H9 (cell line): ENCODE measurements at regions not wholly inside any gene's neighbourhood (a gene's known extent, or its start where the extent isn't known, plus 50 kb on each side); places are given as distances from the start of the nearest gene placed in this dataset.
"Not testable (repeated sequence)": the region's sequence is repeated elsewhere in the genome, so short reads cannot be mapped to it uniquely, and the experiment has no call there.

Experiments
- DNase-seq: peaks from one replicate; pipeline ENCODE4 v3.0.0-alpha.2; 2017
- H2AFZ ChIP-seq: one replicate; pipeline ENCODE4 v1.6.1; 2013; ENCODE audit warnings: mild to moderate bottlenecking, low read length, control low read depth, moderate library complexity
- H2AK5ac ChIP-seq: 2 replicates; pipeline ENCODE4 v1.6.1; 2013; ENCODE audit warnings: low read length, control low read depth, mixed read lengths; ENCODE audit not compliant: insufficient read length
- H2BK120ac ChIP-seq: one replicate; pipeline ENCODE4 v1.6.1; 2013; ENCODE audit warnings: low read depth, mild to moderate bottlenecking, low read length, control low read depth, inconsistent platforms; ENCODE audit not compliant: poor library complexity, severe bottlenecking
- H2BK12ac ChIP-seq: 2 replicates; pipeline ENCODE4 v1.6.1; 2013; ENCODE audit warnings: low read length, control low read depth, mixed read lengths, low read depth; ENCODE audit not compliant: insufficient read length
- H2BK15ac ChIP-seq: 2 replicates; pipeline ENCODE4 v1.6.1; 2013; ENCODE audit warnings: low read depth, low read length, control low read depth
- H2BK20ac ChIP-seq: one replicate; pipeline ENCODE4 v1.6.1; 2013; ENCODE audit warnings: low read depth, mild to moderate bottlenecking, low read length, control low read depth, inconsistent platforms; ENCODE audit not compliant: poor library complexity, severe bottlenecking
- H2BK5ac ChIP-seq: 2 replicates; pipeline ENCODE4 v1.6.1; 2013; ENCODE audit warnings: low read length, control low read depth, mixed read lengths; ENCODE audit not compliant: insufficient read length
- H3K14ac ChIP-seq: 2 replicates; pipeline ENCODE4 v1.6.1; 2013; ENCODE audit warnings: low read length, control low read depth; ENCODE audit not compliant: insufficient read depth
- H3K18ac ChIP-seq: 2 replicates; pipeline ENCODE4 v1.6.1; 2013; ENCODE audit warnings: low read depth, mild to moderate bottlenecking, mixed read lengths, low read length, control low read depth; ENCODE audit not compliant: insufficient read length
- H3K23ac ChIP-seq: 2 replicates; pipeline ENCODE4 v1.6.1; 2013; ENCODE audit warnings: low read length, control low read depth, mixed read lengths, low read depth; ENCODE audit not compliant: insufficient read length
- H3K23me2 ChIP-seq: 2 replicates; pipeline ENCODE4 v1.6.1; 2013; ENCODE audit warnings: low read depth, mild to moderate bottlenecking, mixed read lengths, low read length, control low read depth; ENCODE audit not compliant: insufficient read length, poor library complexity, severe bottlenecking
- H3K27ac ChIP-seq: 2 replicates; pipeline ENCODE4 v1.5.1; 2013; ENCODE audit warnings: low read length, control low read depth, mixed read lengths, low read depth; ENCODE audit not compliant: insufficient read length
- H3K27me3 ChIP-seq: 2 replicates; pipeline ENCODE4 v1.6.1; 2013; ENCODE audit warnings: low read length, control low read depth, inconsistent platforms; ENCODE audit not compliant: insufficient read depth
- H3K4ac ChIP-seq: 2 replicates; pipeline ENCODE4 v1.6.1; 2013; ENCODE audit warnings: low read depth, mild to moderate bottlenecking, control low read depth, inconsistent platforms, low read length, moderate library complexity
- H3K4me1 ChIP-seq: 2 replicates; pipeline ENCODE4 v1.6.1; 2013; ENCODE audit warnings: low read length, control low read depth, inconsistent platforms; ENCODE audit not compliant: insufficient read depth
- H3K4me2 ChIP-seq: 2 replicates; pipeline ENCODE4 v1.6.1; 2013; ENCODE audit warnings: low read length, control low read depth, mixed read lengths; ENCODE audit not compliant: insufficient read length, insufficient read depth
- H3K56ac ChIP-seq: 2 replicates; pipeline ENCODE4 v1.6.1; 2013; ENCODE audit warnings: low read depth, mild to moderate bottlenecking, mixed read lengths, low read length, control low read depth; ENCODE audit not compliant: insufficient read length
- H3K79me1 ChIP-seq: 2 replicates; pipeline ENCODE4 v1.6.1; 2013; ENCODE audit warnings: low read depth, mild to moderate bottlenecking, moderate library complexity, low read length, control low read depth, inconsistent platforms; ENCODE audit not compliant: insufficient read depth, poor library complexity, severe bottlenecking
- H3K79me2 ChIP-seq: 2 replicates; pipeline ENCODE4 v1.6.1; 2013; ENCODE audit warnings: low read length, control low read depth, inconsistent platforms; ENCODE audit not compliant: insufficient read depth
- H3K9ac ChIP-seq: 2 replicates; pipeline ENCODE4 v1.6.1; 2013; ENCODE audit warnings: low read length, control low read depth, mixed read lengths; ENCODE audit not compliant: insufficient read length; ENCODE audit errors: extremely low read depth
- H3K9me3 ChIP-seq: one replicate; pipeline ENCODE4 v1.6.1; 2013; ENCODE audit warnings: low read depth, low read length, inconsistent platforms; ENCODE audit not compliant: control insufficient read depth
- H3T11ph ChIP-seq: one replicate; pipeline ENCODE4 v1.6.1; 2013; ENCODE audit warnings: mild to moderate bottlenecking, low read length, control low read depth, inconsistent platforms
- H4K20me1 ChIP-seq: one replicate; pipeline ENCODE4 v1.6.1; 2013; ENCODE audit not compliant: control insufficient read depth, insufficient read length, insufficient read depth
- H4K5ac ChIP-seq: 2 replicates; pipeline ENCODE4 v1.6.1; 2013; ENCODE audit warnings: low read depth, mild to moderate bottlenecking, mixed read lengths, low read length, control low read depth; ENCODE audit not compliant: insufficient read length
- H4K8ac ChIP-seq: replicated peaks from 2 replicates; pipeline ENCODE4 v1.6.1; 2013; ENCODE audit warnings: low read length, control low read depth, mixed read lengths, low read depth; ENCODE audit not compliant: insufficient read length
- H4K91ac ChIP-seq: 2 replicates; pipeline ENCODE4 v1.6.1; 2013; ENCODE audit warnings: low read depth, mild to moderate bottlenecking, moderate library complexity, mixed read lengths, low read length, control low read depth; ENCODE audit not compliant: insufficient read length
- H3K27ac Mint-ChIP-seq, 3 experiments: 2 replicates in 2 of 3; 3 replicates in 1 of 3; pipeline ENCODE4 v1.8.0; 2020 to 2021; ENCODE audit warnings: mixed read lengths in 3 of 3, mild to moderate bottlenecking in 1 of 3, moderate library complexity in 1 of 3
- H3K27me3 Mint-ChIP-seq: 2 replicates; pipeline ENCODE4 v1.8.0; 2021; ENCODE audit warnings: low read depth, mild to moderate bottlenecking, moderate library complexity, mixed read lengths
- H3K36me3 Mint-ChIP-seq, 3 experiments: 2 replicates in 2 of 3; 3 replicates in 1 of 3; pipeline ENCODE4 v1.8.0; 2020 to 2021; ENCODE audit warnings: low read depth in 3 of 3, mixed read lengths in 3 of 3; ENCODE audit not compliant: insufficient read depth in 1 of 3
- H3K4me1 Mint-ChIP-seq, 2 experiments: 2 replicates each; pipeline ENCODE4 v1.8.0; 2020; ENCODE audit warnings: mixed read lengths in 2 of 2
- H3K4me3 Mint-ChIP-seq, 2 experiments: 2 replicates in 1 of 2; 3 replicates in 1 of 2; pipeline ENCODE4 v1.8.0; 2020 to 2021; ENCODE audit warnings: mild to moderate bottlenecking in 2 of 2, mixed read lengths in 2 of 2, moderate library complexity in 1 of 2
- H3K9me3 Mint-ChIP-seq, 2 experiments: 2 replicates in 1 of 2; 3 replicates in 1 of 2; pipeline ENCODE4 v1.8.0; 2020; ENCODE audit warnings: mild to moderate bottlenecking in 2 of 2, mixed read lengths in 2 of 2, moderate library complexity in 1 of 2
- WGBS: extraction: QIAGEN DNeasy Blood & Tissue Kit; methylation state at CpG from one replicate; pipeline ENCODE4 v1.1.7; 2013; ENCODE audit warnings: missing lambda C conversion rate, low lambda C conversion rate, mixed read lengths; ENCODE audit not compliant: insufficient read length; ENCODE audit errors: extremely low coverage; 5-methylcytosine and 5-hydroxymethylcytosine counted together
- TF ChIP-seq, protein P1 (sequence below): fragments of 200-600 bp; sonication (generic); conservative IDR thresholded peaks from 3 replicates; pipeline ENCODE4 v1.8.0; 2021; ENCODE audit warnings: antibody characterized with exemption, mild to moderate bottlenecking

DNA sequence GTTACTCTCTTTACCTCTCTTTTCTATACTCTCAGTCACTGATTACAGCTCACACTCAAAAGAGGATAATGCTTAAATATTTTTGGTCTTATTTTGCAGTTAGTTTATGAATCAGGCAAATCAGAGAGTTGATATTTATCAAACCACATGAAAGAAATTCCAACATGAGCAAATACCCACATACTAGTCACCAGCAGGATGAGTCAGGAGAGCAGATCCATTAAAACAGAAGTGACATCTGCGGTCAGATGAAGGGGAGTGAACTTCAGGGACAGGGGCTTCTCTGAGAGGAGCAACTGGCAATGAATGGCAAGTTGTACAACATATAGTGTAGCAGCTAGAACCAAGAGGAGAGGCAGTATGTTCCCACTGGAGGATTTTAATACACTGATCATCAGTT lies 258.7 kb downstream of the SYT10 start:
- H2BK120ac ChIP-seq, result no peak overlapping the region
- no peak overlapping the region for H3K4me2 ChIP-seq
- no peak overlapping the region for H3K56ac ChIP-seq
- H3K79me2 ChIP-seq, result no peaks in the 10 kb centered on the region
- H2BK12ac ChIP-seq, result no peak overlapping the region
- H3K9me3 Mint-ChIP-seq, result peaks cover 5 to 6% of the 10 kb centered on the region in 2 experiments; a peak in 2 of 5 replicates
- TF ChIP-seq, protein P1, sequence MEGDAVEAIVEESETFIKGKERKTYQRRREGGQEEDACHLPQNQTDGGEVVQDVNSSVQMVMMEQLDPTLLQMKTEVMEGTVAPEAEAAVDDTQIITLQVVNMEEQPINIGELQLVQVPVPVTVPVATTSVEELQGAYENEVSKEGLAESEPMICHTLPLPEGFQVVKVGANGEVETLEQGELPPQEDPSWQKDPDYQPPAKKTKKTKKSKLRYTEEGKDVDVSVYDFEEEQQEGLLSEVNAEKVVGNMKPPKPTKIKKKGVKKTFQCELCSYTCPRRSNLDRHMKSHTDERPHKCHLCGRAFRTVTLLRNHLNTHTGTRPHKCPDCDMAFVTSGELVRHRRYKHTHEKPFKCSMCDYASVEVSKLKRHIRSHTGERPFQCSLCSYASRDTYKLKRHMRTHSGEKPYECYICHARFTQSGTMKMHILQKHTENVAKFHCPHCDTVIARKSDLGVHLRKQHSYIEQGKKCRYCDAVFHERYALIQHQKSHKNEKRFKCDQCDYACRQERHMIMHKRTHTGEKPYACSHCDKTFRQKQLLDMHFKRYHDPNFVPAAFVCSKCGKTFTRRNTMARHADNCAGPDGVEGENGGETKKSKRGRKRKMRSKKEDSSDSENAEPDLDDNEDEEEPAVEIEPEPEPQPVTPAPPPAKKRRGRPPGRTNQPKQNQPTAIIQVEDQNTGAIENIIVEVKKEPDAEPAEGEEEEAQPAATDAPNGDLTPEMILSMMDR, result no peak
- peaks cover 0 to 5% (median 0%) of the 10 kb centered on the region in 3 experiments; a peak in 1 of 7 replicates for H3K36me3 Mint-ChIP-seq
- no peak overlapping the region for H2BK20ac ChIP-seq
- H4K8ac ChIP-seq, result no peak overlapping the region
- H3K4me1 Mint-ChIP-seq, result no peaks in the 10 kb centered on the region
- H4K5ac ChIP-seq, result no peak overlapping the region
- H2AK5ac ChIP-seq, result no peak overlapping the region
- H3K27me3 Mint-ChIP-seq, result no peaks in the 10 kb centered on the region
- no peak overlapping the region for H3K18ac ChIP-seq
- no peaks in the 10 kb centered on the region for H4K20me1 ChIP-seq
- H3K23me2 ChIP-seq, result no peaks in the 10 kb centered on the region
- H3K14ac ChIP-seq, result no peak overlapping the region
- no peak overlapping the region for H4K91ac ChIP-seq
- H3K27me3 ChIP-seq, result no peaks in the 10 kb centered on the region
- H3K9me3 ChIP-seq, result no peaks in the 10 kb centered on the region
- H3K4ac ChIP-seq, result no peak overlapping the region
- H3K4me1 ChIP-seq, result no peaks in the 10 kb centered on the region
- no peak overlapping the region for H3K27ac ChIP-seq
- DNase-seq, result no peak
- H2AFZ ChIP-seq, result no peak overlapping the region
- no peak overlapping the region for H3K27ac Mint-ChIP-seq
- no peak overlapping the region for H2BK5ac ChIP-seq
- H3T11ph ChIP-seq, result no peak overlapping the region
- no peak overlapping the region for H3K23ac ChIP-seq
- WGBS, result no CpG with 5 or more reads among the region's 1 CpG
- no peak overlapping the region for H2BK15ac ChIP-seq
- no peak overlapping the region for H3K4me3 Mint-ChIP-seq
- H3K79me1 ChIP-seq, result no peaks in the 10 kb centered on the region
- H3K9ac ChIP-seq, result no peak overlapping the region

DNA sequence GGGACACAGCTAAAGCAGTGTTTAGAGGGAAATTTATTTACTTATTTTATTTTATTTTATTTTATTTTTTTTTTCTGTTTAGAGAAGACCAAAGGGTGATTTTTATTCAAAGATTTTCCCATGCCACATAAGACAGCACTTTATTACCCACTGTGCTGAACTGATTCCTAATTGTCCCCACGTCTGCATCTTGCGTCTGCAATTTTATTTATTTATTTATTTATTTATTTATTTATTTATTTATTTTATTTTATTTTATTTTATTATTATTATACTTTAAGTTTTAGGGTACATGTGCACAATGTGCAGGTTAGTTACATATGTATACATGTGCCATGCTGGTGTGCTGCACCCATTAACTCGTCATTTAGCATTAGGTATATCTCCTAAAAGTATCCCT lies 269.7 kb upstream of the PKP2 start:
- not testable (repeated sequence) for H3K9me3 ChIP-seq, H2BK5ac ChIP-seq, H4K8ac ChIP-seq, H3K23me2 ChIP-seq, H3K18ac ChIP-seq, H3K79me1 ChIP-seq, DNase-seq, H3K4me2 ChIP-seq, H3K14ac ChIP-seq, H4K5ac ChIP-seq, H3K4me1 Mint-ChIP-seq, H2BK120ac ChIP-seq, H3T11ph ChIP-seq, H2BK15ac ChIP-seq, H2AFZ ChIP-seq, H3K27me3 ChIP-seq, H3K4ac ChIP-seq, H3K79me2 ChIP-seq, H3K23ac ChIP-seq, H2AK5ac ChIP-seq, H4K20me1 ChIP-seq, H3K27ac Mint-ChIP-seq, H3K56ac ChIP-seq, H3K9ac ChIP-seq, H3K4me3 Mint-ChIP-seq, H3K4me1 ChIP-seq, H3K27ac ChIP-seq, H4K91ac ChIP-seq, H3K27me3 Mint-ChIP-seq, H2BK20ac ChIP-seq, H2BK12ac ChIP-seq
- WGBS, result no CpG with 5 or more reads among the region's 3 CpGs
- Mint-ChIP-seq H3K9me3 (peaks cover 26% of the 10 kb centered on the region in 2 experiments), H3K36me3 (peaks cover 4 to 10% (median 5%) of the 10 kb centered on the region in 3 experiments; a peak in 6 of 7 replicates)
